Suprapubic skin (tissue), 3 donors: ENCODE measurements at regions not wholly inside any gene's neighbourhood (a gene's known extent, or its start where the extent isn't known, plus 50 kb on each side); places are given as distances from the start of the nearest gene placed in this dataset.

Experiments used
- EP300 ChIP-seq: sonication (generic); formaldehyde crosslinking; IDR thresholded peaks from one replicate; pipeline ENCODE4 v1.6.1; 2017; ENCODE audit warnings: antibody characterized with exemption
- TF ChIP-seq, protein P1 (sequence below), 2 donors: fragments of 200-600 bp in 1 of 2; fragments of 450-650 bp in 1 of 2; sonication (generic) in 1 of 2; IDR thresholded peaks; one replicate each; pipeline ENCODE4 v1.5.1; 2016 to 2019; ENCODE audit warnings: antibody characterized with exemption in 2 of 2, mild to moderate bottlenecking in 1 of 2, moderate library complexity in 1 of 2

DNA sequence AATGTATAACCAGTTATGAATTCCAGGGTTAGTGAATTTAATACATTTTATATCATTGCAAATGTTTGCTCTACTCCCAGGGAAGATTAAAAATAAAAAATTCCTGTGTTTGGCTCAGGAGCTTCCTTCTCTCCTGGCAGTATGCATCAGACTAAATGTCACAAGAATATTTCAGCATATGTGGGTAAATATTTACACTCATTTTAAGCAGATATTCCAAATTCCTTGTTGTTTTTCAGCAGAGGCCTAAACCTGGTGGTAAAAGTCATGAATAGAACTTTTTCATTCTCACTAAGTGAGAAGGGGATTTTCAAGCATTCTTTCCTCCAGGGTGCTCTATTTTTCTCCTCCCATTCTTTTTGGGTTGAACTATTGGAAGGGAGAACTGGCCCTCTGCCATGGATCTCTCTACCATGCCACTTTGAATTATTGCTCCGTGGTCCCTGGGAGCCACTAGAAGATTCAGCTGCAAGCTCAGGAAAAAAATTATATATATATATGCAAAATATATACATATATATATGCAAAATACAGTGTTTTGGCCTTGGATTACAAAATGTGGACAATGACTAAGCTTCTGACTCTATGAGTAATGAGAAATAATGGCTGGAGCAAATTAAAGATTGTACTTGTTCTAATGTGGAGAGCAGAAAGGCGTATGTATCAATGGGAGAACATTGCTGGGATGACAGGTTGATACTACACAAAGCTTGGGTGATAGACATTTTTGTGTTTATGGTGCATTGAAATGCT is 180.6 kb upstream of the PAPPA start:
- TF ChIP-seq EP300, result no peak
- TF ChIP-seq, protein P1, sequence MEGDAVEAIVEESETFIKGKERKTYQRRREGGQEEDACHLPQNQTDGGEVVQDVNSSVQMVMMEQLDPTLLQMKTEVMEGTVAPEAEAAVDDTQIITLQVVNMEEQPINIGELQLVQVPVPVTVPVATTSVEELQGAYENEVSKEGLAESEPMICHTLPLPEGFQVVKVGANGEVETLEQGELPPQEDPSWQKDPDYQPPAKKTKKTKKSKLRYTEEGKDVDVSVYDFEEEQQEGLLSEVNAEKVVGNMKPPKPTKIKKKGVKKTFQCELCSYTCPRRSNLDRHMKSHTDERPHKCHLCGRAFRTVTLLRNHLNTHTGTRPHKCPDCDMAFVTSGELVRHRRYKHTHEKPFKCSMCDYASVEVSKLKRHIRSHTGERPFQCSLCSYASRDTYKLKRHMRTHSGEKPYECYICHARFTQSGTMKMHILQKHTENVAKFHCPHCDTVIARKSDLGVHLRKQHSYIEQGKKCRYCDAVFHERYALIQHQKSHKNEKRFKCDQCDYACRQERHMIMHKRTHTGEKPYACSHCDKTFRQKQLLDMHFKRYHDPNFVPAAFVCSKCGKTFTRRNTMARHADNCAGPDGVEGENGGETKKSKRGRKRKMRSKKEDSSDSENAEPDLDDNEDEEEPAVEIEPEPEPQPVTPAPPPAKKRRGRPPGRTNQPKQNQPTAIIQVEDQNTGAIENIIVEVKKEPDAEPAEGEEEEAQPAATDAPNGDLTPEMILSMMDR (IDR thresholded peaks at IDR 0.05), result no peak
